ENCODE measurements at regions not wholly inside any gene's neighbourhood (a gene's known extent, or its start where the extent isn't known, plus 50 kb on each side); places are given as distances from the start of the nearest gene placed in this dataset.

DNA sequence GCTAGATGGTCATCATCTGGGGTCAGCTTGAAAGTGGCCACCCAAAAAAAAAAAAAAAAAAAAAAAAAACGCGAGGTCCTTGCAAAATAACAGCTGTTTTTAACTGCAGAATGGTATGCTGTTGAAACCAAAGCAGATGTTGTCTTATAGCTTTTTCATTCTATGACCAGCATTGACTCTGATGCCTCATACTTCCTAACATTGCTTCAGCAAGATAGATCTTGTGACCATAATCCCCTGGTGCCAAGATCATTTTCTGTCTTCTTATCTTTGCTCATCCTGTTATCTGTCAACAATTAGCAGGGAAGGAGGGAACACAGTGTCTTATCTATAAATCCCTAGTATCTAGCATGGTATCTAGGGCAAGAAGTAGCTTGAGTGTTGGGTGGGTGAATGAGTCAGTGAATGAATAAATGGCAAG lies 181.5 kb downstream of the PLPP3 start:
- TF ChIP-seq HMG20A (CRISPR knock-in tag; IDR thresholded peaks at IDR 0.05; ENCODE audit: borderline replicate concordance) (no peak), KDM1A (CRISPR knock-in tag; IDR thresholded peaks at IDR 0.05) (no peak), TCF12 (IDR thresholded peaks at IDR 0.05) (no peak), TCF12 (CRISPR knock-in tag; IDR thresholded peaks at IDR 0.05) (no peak), SALL2 (CRISPR knock-in tag; IDR thresholded peaks at IDR 0.05) (no peak), POLR2A (IDR thresholded peaks at IDR 0.05; ENCODE audit: insufficient read depth in 1 of 2, low read depth in 2 of 2, low read length in 2 of 2) (no peak), GABPA (IDR thresholded peaks at IDR 0.05; ENCODE audit: low read depth, low read length) (no peak), GABPA (CRISPR knock-in tag; IDR thresholded peaks at IDR 0.05; ENCODE audit: low read depth) (no peak), FOSL1 (CRISPR knock-in tag; IDR thresholded peaks at IDR 0.05; ENCODE audit: borderline replicate concordance) (no peak), SUZ12 (IDR thresholded peaks at IDR 0.05; ENCODE audit: low read depth, low read length) (no peak), ZGPAT (CRISPR knock-in tag; IDR thresholded peaks at IDR 0.05) (no peak)
- TF ChIP-seq, protein P1, sequence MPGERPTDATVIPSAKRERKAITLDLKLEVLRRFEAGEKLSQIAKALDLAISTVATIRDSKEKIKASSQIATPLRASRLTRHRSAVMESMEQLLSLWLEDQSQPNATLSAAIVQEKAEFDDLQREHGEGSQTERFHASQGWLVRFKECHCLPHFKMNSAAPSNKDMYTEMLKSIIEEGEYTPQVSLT (CRISPR knock-in tag; IDR thresholded peaks at IDR 0.05; ENCODE audit: borderline replicate concordance, low read depth), result no peak
- TF ChIP-seq, protein P2, sequence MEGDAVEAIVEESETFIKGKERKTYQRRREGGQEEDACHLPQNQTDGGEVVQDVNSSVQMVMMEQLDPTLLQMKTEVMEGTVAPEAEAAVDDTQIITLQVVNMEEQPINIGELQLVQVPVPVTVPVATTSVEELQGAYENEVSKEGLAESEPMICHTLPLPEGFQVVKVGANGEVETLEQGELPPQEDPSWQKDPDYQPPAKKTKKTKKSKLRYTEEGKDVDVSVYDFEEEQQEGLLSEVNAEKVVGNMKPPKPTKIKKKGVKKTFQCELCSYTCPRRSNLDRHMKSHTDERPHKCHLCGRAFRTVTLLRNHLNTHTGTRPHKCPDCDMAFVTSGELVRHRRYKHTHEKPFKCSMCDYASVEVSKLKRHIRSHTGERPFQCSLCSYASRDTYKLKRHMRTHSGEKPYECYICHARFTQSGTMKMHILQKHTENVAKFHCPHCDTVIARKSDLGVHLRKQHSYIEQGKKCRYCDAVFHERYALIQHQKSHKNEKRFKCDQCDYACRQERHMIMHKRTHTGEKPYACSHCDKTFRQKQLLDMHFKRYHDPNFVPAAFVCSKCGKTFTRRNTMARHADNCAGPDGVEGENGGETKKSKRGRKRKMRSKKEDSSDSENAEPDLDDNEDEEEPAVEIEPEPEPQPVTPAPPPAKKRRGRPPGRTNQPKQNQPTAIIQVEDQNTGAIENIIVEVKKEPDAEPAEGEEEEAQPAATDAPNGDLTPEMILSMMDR (CRISPR knock-in tag; IDR thresholded peaks at IDR 0.05), result no peak
